HG03342 (cell line): ENCODE measurements at regions not wholly inside any gene's neighbourhood (a gene's known extent, or its start where the extent isn't known, plus 50 kb on each side); places are given as distances from the start of the nearest gene placed in this dataset.
"Not testable (repeated sequence)": the region's sequence is repeated elsewhere in the genome, so short reads cannot be mapped to it uniquely, and the experiment has no call there.

ENCODE experiments used
- ATAC-seq: cut with Tn5 transposase; IDR thresholded peaks from one replicate; pipeline ENCODE4 v1.9.1; 2021; ENCODE audit warnings: mild to moderate bottlenecking, moderate library complexity; ENCODE audit not compliant: unreplicated experiment

GRCh38 chr21:13935396-13936032 lies 275.2 kb downstream of the LIPI start:
- not testable (repeated sequence) for ATAC-seq

- ATAC-seq, result not testable (repeated sequence)
Observed at GRCh38 chr21:13934887-13935342, 275.8 kb downstream of the LIPI start.

DNA sequence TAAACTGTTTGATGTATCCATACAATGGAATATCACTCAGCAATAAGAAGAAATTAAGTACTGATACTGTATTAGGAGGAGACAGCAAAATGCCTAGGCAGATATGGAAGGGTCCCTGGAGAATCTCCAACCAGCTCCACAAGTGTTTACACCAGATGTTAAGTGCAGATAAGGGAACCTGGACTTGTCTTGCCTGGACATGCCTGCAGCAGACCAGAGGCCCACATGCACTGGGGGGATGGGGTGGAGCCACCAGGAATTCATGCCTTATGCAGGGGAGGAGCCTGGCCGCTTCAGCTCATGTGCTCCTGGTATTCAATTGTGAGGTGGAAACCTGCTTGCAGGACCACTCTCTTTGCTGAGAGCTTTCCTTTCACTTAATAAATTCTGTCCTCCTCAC lies 287.6 kb downstream of the LIPI start:
- ATAC-seq, result not testable (repeated sequence)

DNA sequence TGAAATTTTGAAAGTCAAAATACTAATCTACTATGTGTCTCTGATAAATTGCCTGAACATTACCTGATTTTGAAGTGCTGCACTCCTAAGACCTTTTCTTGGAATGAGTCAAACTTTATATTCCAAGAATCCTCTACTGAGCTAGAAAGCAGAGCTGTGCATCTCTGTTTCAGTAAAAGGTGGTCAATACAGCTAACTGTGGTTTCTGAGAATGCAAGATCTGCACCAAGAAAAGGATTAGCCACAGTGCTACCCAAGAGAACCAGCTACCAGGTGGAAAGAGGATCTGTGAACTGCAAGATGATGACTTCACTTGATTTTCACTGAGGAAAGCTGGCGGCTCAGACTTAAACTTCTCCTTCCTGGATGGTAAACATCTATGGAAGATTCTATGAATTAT lies 289.3 kb downstream of the LIPI start:
- ATAC-seq, result not testable (repeated sequence)

GRCh38 chr21:13907385-13907784 lies 297.8 kb downstream of the POTED start:
- not testable (repeated sequence) for ATAC-seq

DNA sequence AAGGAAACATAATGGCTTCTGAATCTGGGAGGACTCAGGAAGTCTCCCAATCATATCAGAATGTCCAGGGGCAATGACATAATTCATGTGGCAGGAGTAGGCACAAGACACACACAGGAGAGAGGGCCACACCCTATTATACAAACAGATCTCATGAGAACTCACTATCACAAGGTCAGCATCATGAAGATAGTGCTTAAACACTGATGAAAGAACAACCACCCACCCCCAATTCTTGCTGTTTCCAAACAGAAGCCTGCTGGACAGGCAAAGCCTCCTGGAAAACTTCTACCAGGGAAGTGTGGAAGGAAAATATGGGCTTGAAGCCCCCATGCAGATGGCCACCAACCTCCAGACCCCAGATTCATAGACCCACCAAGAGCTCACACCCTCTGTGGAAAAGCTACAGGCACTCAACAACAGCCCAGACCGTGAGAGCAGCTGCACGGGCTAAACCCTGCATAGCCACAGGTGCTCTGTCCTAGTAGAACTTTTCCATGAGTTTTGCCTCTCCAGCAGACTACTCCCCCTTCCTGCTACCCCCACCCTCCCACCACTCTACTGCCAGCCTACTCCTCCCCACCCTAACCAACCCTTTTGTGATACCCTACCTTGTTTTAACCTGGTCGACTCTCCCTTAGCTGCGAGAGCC lies 287.1 kb downstream of the POTED start:
- ATAC-seq, result not testable (repeated sequence)

- not testable (repeated sequence) for ATAC-seq
Observed at GRCh38 chr21:13893617-13894016, 284.0 kb downstream of the POTED start.

DNA sequence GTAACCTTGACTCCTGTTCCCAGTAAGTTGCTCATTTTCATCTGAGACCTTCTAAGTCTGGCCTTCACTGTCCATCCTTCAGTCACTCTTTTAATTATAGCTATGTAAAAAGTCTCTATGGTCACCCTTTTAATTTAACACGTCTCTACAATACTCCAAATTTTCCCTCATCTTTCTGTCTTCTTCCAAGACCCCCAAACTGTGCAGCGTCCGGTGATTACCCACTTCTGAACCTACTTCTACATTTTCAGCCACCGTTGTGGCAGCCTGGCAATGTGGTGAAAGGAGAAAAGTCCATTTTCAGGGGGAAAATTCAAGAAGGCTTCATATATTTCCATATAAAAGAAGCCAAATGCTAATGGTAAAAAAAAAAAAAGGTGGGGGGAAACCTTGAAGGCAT lies 283.4 kb downstream of the POTED start:
- ATAC-seq, result not testable (repeated sequence)

DNA sequence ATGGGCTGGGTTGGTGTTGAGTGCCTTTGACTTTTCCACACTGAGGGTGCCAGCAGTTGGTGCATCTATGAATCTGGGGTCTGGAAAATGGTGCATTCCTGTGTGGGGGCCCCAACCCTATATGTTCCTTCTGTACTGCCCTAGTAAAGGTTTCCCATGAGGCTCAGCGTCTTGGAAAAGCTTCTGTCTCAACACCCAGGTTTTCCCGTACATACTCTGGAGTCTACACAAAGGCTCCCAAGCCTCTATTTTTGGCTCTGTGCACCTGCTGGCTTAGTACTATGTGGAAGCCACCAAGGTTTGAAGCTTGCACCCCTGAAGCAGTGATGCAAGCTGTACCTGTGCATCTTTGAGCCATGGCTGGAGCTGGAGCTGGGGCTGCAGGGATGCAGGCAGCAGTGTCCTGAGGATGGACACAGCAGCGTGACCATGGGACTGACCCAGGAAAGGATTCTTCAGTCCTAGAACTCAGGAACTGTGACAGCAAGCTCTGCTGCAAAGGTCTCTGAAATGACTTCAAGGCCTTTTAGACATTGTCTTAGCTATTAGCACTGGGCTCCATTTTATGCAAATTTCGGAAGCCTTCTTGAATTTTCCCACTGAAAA lies 282.7 kb downstream of the POTED start:
- not testable (repeated sequence) for ATAC-seq

DNA sequence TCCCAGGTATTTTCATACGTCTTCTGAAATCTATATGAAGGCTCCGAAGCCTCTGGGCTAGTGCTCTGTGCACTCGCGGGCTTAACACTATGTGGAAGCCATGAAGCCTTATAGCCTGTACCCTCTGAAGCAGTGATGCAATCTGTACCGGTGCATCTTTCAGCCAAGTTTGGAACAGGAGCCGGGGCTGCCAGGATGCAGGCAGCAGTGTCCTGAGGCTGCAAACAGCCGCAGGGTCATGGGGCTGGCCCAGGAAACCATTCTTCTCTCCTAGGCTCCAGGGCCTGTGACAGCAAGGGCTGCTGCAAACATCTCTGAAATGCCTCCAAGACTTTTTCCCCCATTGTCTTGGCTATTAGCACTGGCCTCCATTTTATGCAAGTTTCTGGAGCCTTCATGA lies 279.6 kb downstream of the POTED start:
- ATAC-seq, result not testable (repeated sequence)

DNA sequence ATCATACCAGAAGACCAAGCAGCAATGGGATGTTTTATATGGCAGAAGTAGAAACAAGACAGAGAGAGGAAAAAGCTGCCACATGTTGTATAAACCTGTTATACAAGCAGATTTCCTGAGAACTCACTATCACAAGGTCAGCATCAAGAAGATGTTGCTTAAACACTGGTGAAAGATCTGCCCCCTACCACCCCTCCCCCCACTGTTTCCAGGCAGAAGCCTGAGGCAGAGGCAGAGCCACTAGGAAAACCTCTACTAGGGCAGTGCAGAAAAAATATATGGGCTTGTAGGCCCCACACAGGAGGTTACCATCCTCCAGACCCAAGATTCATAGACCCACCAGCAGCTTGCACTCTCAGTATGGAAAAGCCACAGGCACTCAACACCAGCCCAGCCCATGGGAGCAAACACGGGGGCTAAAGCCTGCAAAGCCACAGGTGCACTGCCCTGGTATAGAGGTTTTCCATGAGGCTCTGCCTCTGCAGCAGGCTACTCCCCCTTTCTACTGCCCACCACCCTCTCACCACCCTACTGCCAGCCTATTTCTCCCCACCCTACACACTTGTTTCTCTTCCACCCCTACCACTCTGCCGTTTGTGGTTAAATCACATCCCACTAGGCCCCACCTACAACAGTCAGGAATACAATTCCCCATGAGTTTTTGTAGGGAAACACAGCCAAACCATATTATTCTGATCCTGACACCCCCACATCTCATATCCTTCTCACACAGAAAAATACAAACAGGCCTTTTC lies 274.2 kb downstream of the POTED start:
- ATAC-seq, result not testable (repeated sequence)

GRCh38 chr21:13877503-13877902 lies 267.9 kb downstream of the POTED start:
- not testable (repeated sequence) for ATAC-seq

DNA sequence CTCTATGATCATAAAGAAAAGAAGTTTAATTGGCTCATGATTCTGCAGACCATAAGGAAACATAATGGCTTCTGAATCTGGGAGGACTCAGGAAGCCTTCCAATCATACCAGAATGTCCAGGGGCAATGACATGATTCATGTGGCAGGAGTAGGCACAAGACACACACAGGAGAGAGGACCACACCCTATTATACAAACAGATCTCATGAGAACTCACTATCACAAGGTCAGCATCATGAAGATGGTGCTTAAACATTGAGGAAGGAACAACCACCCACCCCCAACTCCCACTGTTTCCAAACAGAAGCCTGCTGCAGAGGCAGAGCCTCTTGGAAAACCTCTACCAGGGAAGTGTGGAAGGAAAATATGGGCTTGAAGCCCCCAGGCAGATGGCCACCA lies 267.4 kb downstream of the POTED start:
- not testable (repeated sequence) for ATAC-seq

GRCh38 chr21:13874001-13874400 lies 264.4 kb downstream of the POTED start:
- ATAC-seq, result not testable (repeated sequence)

DNA sequence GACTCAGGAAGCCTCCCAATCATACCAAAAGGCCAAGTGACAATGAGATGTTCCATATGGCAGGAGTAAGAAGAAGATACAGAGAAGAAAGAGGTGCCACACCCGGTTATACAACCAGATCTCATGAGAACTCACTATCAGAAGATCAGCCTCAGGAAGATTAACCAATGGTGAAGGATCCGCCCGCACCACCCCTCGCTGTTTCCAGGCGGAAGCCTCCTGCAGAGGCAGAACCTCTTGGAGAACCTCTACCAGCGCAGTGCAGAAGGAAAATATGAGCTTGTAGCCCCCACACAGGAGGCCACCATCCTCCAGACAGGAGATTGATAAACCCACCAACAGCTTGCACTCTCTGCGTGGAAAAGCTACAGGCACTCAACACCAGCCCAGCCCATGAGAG lies 245.1 kb downstream of the POTED start:
- no peak for ATAC-seq

DNA sequence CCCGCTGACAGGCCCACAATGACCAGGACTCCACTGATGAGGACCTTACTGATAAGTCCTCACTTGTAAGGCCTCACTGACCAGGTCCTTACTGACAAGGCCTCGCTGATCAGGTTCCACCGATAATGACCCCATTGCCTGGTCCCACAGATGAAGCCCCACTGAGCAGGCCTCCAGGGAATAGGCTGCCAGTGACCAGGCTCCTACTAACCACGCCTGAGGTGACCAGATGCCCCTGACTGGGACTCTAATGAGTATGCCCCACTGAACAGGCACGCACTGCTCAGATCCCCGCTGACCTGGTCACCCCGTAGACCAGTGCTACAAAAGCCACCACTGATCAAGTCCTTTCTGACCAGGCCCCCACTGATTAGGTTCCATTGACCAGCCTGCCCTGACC lies 241.2 kb downstream of the POTED start:
- not testable (repeated sequence) for ATAC-seq

DNA sequence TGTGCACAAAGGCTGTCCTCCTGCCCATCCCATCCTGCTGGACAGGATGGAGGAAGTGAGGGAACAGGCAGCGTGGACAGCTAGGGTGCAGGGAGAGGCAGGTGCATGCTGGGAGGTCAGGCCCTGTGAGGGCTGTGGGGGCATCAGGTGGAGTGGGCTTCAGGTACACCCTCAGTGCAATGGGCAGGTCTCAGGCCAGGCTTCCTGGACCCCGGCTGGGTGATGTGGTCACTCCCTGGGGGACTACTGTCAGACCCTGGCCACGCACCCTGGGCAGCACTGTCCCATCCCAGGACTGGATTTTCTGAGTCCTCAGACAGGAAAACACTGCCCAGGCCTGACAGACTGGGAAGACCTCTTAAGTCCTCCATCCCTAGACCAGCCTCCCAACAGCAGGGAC lies 239.9 kb downstream of the POTED start:
- ATAC-seq, result not testable (repeated sequence)

DNA sequence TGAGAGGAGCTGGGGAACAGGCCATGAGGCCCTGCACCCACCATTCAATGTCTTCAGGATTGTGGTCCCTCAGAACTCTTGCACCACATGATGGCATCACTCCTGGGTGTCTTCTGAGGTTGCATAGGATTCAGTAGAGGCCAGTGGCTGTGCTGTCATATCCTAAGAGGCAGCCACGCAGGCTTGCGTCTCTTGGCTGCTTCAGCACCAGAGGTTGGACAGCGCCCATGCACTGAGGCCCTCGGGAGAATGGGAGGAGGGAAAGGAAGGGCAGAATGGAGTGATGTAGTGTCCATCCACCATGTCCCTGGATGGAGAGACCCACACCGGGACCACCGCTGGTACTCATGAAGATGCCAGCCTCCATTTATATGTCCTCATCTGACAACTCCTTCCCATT lies 237.1 kb downstream of the POTED start:
- not testable (repeated sequence) for ATAC-seq

DNA sequence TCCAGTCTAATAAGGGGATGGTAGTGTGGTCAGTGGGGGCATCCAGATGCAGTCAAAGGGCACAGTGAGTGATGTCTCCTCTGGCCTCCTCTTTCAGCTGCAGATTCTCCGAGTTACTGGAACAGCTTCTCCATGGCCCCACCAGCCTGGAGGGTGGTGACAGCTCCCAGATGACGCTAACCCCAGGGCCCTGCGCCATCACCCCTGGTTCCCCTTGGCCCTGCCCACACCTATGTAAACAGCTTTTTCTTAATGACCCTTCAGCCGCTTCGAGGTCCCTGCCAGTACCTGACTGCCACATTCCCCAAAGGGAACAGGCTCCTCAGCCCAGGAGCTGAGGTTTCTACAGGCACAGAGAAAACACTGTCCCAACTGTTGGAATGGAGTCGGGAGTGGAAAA lies 235.0 kb downstream of the POTED start:
- not testable (repeated sequence) for ATAC-seq

DNA sequence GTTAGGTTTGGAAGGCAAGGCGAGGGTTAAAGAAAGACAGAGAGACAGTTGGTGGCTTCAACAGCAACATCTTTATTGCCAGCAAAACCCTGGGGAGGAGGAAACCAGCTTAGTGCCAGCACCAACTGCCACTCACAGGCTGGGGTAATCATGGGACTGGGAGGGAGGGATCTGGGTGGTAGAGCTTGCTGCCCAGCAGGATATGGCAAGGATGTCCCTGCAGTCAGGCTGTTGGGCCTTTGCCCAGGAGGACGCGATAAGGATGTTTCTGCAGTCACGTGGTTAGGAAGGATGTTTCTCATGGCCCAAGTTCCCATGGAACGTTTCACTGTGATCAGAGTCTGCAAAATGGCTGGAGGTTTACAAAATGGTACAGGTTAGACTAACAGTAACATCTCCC lies 233.5 kb downstream of the POTED start:
- not testable (repeated sequence) for ATAC-seq

DNA sequence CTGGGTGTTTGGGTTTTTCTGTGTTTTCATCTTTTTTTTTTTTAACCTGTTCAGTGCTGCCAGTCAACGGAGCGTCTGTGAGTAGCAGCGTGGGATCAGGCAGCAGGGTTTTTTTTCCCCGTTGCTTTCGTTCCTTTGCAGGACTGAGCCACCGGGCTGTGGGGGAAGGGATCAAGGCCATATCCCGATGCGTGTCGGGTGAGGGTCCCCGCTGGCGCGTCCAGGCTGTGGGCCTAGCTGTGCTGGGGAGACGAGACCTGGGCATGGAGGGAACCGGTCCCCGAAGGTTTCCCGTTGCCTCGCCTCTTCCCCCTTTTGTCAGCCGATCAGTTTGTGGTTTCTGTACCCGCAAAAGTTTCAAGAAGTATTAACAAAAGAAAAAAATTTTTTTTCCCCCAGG lies 218.1 kb downstream of the POTED start:
- not testable (repeated sequence) for ATAC-seq
